ENCODE measurements at regions not wholly inside any gene's neighbourhood (a gene's known extent, or its start where the extent isn't known, plus 50 kb on each side); places are given as distances from the start of the nearest gene placed in this dataset.

GRCh38 chr19:31675193-31675913 is 326.1 kb upstream of the TSHZ3 start:
- no peak overlapping the region for H3K18ac ChIP-seq (ENCODE audit: low read depth, low read length)
- H3K23ac ChIP-seq (ENCODE audit: low read depth, low read length), result no peak overlapping the region
- no peaks in the 10 kb centered on the region for H3K27me3 ChIP-seq (ENCODE audit: control insufficient read depth, insufficient read depth, low read length)
- BruUV-seq (replicated peaks), result no TSS peak
- TF ChIP-seq CHD1 (IDR thresholded peaks at IDR 0.05; ENCODE audit: low read depth, low read length), result no peak
- in situ Hi-C loops (cut with MboI; ENCODE audit: low sequenced_read_pairs) (no loop called here), dilution Hi-C loops (cut with HindIII; ENCODE audit: low sequenced_read_pairs, unreplicated experiment) (no loop called here), intact Hi-C loops (cut with micrococcal nuclease) (no loop called here)
- ChIA-PET CTCF (no interaction called here), POLR2A (ENCODE audit: unreplicated experiment) (no interaction called here)
- H4K5ac ChIP-seq (ENCODE audit: low read depth, low read length), result no peak overlapping the region; the same call in 1 of the 2 replicates
- H3K4ac ChIP-seq (ENCODE audit: low read depth, low read length), result no peak overlapping the region
- H2BK120ac ChIP-seq (ENCODE audit: low read depth, low read length), result 0 out of 2 replicates have a peak overlapping the region, but pooled peaks have one; percentile 13
- no peaks in the 10 kb centered on the region for H4K20me1 ChIP-seq (ENCODE audit: insufficient read depth, low read length)
- H3K9me1 ChIP-seq (ENCODE audit: insufficient read depth, low read length), result no peaks in the 10 kb centered on the region
- H3K9me3 ChIP-seq (ENCODE audit: control insufficient read depth, insufficient read depth, low read length), result 0 out of 2 replicates have a peak, but pooled peaks cover 3% of the 10 kb centered on the region
- no peak overlapping the region for H3K27ac ChIP-seq (ENCODE audit: insufficient read depth, low read length)
- H3K56ac ChIP-seq (ENCODE audit: extremely low read depth, insufficient read depth, low read length), result no peak overlapping the region
- no peak overlapping the region for H2BK15ac ChIP-seq (ENCODE audit: low read depth, low read length)
- no peaks in the 10 kb centered on the region for H3K36me3 ChIP-seq (ENCODE audit: control insufficient read depth, insufficient read depth, low read length)
- peak overlapping the region; percentile 73; the same call in 1 of the 2 replicates for H3K4me2 ChIP-seq (ENCODE audit: low read depth, low read length)
- no peak overlapping the region for H2AK9ac ChIP-seq (replicated peaks; ENCODE audit: low read depth, low read length, poor library complexity)
- H3K4me1 ChIP-seq (ENCODE audit: control insufficient read depth, insufficient read depth, low read length), result peaks cover 6% of the 10 kb centered on the region; the same call in 1 of the 2 replicates
- no peak overlapping the region for H3K14ac ChIP-seq (replicated peaks; ENCODE audit: low read depth, low read length)
- H4K91ac ChIP-seq (ENCODE audit: insufficient read depth, low read depth, low read length), result no peak overlapping the region
- ATAC-seq (ENCODE audit: low read depth) (peak; percentile 51), DNase-seq (peak; percentile 59)
- H3K79me1 ChIP-seq (ENCODE audit: low read depth in 1 of 2, low read length in 2 of 2), result no peaks in the 10 kb centered on the region
- H3K4me3 ChIP-seq (ENCODE audit: insufficient read depth, low read depth, low read length), result no peak overlapping the region
- H2BK5ac ChIP-seq (ENCODE audit: low read depth, low read length, poor library complexity, severe bottlenecking), result no peak overlapping the region
- no peak overlapping the region for H2AFZ ChIP-seq (replicated peaks; ENCODE audit: low read length, poor library complexity)
- WGBS, 2 experiments (ENCODE audit: extremely low coverage in 2 of 2, insufficient read length in 1 of 2), result 0% methylated on average over 2 of the region's 10 CpGs; no CpG with 5 or more reads in 1 of the 2 experiments
- H2AK5ac ChIP-seq (ENCODE audit: low read depth, low read length), result no peak overlapping the region
- H2BK20ac ChIP-seq (ENCODE audit: low read depth, low read length), result no peak overlapping the region
- H3K9ac ChIP-seq (ENCODE audit: low read depth, low read length), result no peak overlapping the region
- no peak overlapping the region for H4K8ac ChIP-seq (ENCODE audit: low read depth in 2 of 2, low read length in 2 of 2)

Data from IMR-90 (cell line).